Gastrocnemius medialis (tissue), 4 donors: ENCODE measurements at regions not wholly inside any gene's neighbourhood (a gene's known extent, or its start where the extent isn't known, plus 50 kb on each side); places are given as distances from the start of the nearest gene placed in this dataset.

Source experiments
- CTCF ChIP-seq, 5 experiments: fragments of 450-650 bp in 3 of 5; fragments of 200-600 bp in 2 of 5; sonication (generic) in 2 of 5; IDR thresholded peaks in 4 of 5; conservative IDR thresholded peaks in 1 of 5; 1 replicate in 4 of 5; 2 replicates in 1 of 5; pipeline ENCODE4 v1.5.1; 2016 to 2019; ENCODE audit warnings: antibody characterized with exemption in 5 of 5, mild to moderate bottlenecking in 3 of 5, moderate library complexity in 3 of 5
- POLR2A ChIP-seq, 2 donors: fragments of 450-650 bp; IDR thresholded peaks; one replicate each; pipeline ENCODE4 v1.6.1; 2017; ENCODE audit warnings: antibody characterized with exemption in 2 of 2, mild to moderate bottlenecking in 2 of 2, moderate library complexity in 2 of 2

DNA sequence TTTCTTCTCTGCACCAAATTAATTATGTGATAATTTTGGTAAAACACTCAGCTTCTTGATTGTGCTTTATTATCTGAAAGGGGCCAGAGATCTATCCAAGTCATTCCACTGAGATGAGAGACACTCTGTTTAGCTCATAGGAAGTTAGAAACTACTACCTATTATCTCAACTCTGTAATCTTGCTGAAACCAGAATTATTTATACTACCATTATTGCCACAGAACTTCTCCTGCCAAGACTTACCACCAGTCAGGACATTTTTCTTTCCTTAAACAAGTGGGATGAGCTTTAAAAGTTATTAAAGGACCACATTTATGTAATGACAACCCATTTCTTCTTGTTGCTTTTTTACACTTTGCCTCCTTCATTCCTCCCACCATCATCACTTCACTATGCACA, 855.6 kb upstream of the PIK3C3 start:
- no peak for TF ChIP-seq CTCF (IDR thresholded peaks at IDR 0.05 in 4 of 5, conservative IDR thresholded peaks at IDR 0.05 in 1 of 5)
- TF ChIP-seq POLR2A (IDR thresholded peaks at IDR 0.05): no peak
